SK-N-SH treated with all-trans-retinoic acid at 6 μM for 48 hours (cell line): ENCODE measurements at regions not wholly inside any gene's neighbourhood (a gene's known extent, or its start where the extent isn't known, plus 50 kb on each side); places are given as distances from the start of the nearest gene placed in this dataset.

Source experiments
- ATAC-seq: fragments of 200-7000 bp; cut with Tn5 transposase; 3 replicates; pipeline ENCODE4 v1.9.1; 2020; ENCODE audit warnings: mild to moderate bottlenecking, moderate library complexity
- ARNTL ChIP-seq: fragments of 450-650 bp; formaldehyde crosslinking; IDR thresholded peaks from 2 replicates; pipeline ENCODE4 v1.5.0; 2020; ENCODE audit warnings: low read depth, mild to moderate bottlenecking, moderate library complexity, borderline replicate concordance
- BACH2 ChIP-seq: fragments of 250-450 bp; sonication (Bioruptor Pico); IDR thresholded peaks from 2 replicates; pipeline ENCODE4 v1.9.0; 2021; ENCODE audit warnings: mild to moderate bottlenecking, borderline replicate concordance
- CSDC2 ChIP-seq: fragments of 250-450 bp; sonication (Bioruptor Pico); IDR thresholded peaks from 2 replicates; pipeline ENCODE4 v1.5.0; 2020; ENCODE audit warnings: mild to moderate bottlenecking, moderate library complexity
- ESRRG ChIP-seq: fragments of 250-450 bp; sonication (Bioruptor Pico); IDR thresholded peaks from 2 replicates; pipeline ENCODE4 v1.6.1; 2021; ENCODE audit warnings: mild to moderate bottlenecking
- GLIS3 ChIP-seq: fragments of 250-450 bp; sonication (Bioruptor Pico); IDR thresholded peaks from 2 replicates; pipeline ENCODE4 v1.5.0; 2020; ENCODE audit warnings: mild to moderate bottlenecking, moderate library complexity
- OSR1 ChIP-seq: fragments of 250-450 bp; sonication (Bioruptor Pico); IDR thresholded peaks from 2 replicates; pipeline ENCODE4 v1.8.0; 2022; ENCODE audit warnings: moderate library complexity, mild to moderate bottlenecking, inconsistent platforms
- RARB ChIP-seq: fragments of 250-450 bp; sonication (Bioruptor Pico); IDR thresholded peaks from 2 replicates; pipeline ENCODE4 v1.8.0; 2021; ENCODE audit warnings: mild to moderate bottlenecking, moderate library complexity
- SNAI2 ChIP-seq: fragments of 250-450 bp; sonication (Bioruptor Pico); IDR thresholded peaks from 2 replicates; pipeline ENCODE4 v1.5.0; 2020; ENCODE audit warnings: mild to moderate bottlenecking, moderate library complexity
- TCF4 ChIP-seq: fragments of 250-450 bp; sonication (Bioruptor Pico); IDR thresholded peaks from 2 replicates; pipeline ENCODE4 v1.8.0; 2021; ENCODE audit warnings: mild to moderate bottlenecking, moderate library complexity, borderline replicate concordance
- TOX ChIP-seq: fragments of 250-450 bp; sonication (Bioruptor Pico); IDR thresholded peaks from 2 replicates; pipeline ENCODE4 v1.8.0; 2021; ENCODE audit warnings: mild to moderate bottlenecking, moderate library complexity, borderline replicate concordance
- ZC3H10 ChIP-seq: fragments of 250-450 bp; sonication (Bioruptor Pico); IDR thresholded peaks from 2 replicates; pipeline ENCODE4 v1.5.1; 2021; ENCODE audit warnings: mild to moderate bottlenecking, moderate library complexity
- ZFP3 ChIP-seq: fragments of 250-450 bp; sonication (Bioruptor Pico); IDR thresholded peaks from 2 replicates; pipeline ENCODE4 v1.5.0; 2020; ENCODE audit warnings: mild to moderate bottlenecking, moderate library complexity
- ZFP30 ChIP-seq: fragments of 450-650 bp; formaldehyde crosslinking; IDR thresholded peaks from 2 replicates; pipeline ENCODE4 v1.5.0; 2022; ENCODE audit warnings: mild to moderate bottlenecking, moderate library complexity
- ZNF565 ChIP-seq: fragments of 450-650 bp; formaldehyde crosslinking; conservative IDR thresholded peaks from 2 replicates; pipeline ENCODE4 v1.5.0; 2020; ENCODE audit warnings: low read depth, mild to moderate bottlenecking, moderate library complexity
- ZNF70 ChIP-seq: fragments of 450-650 bp; formaldehyde crosslinking; IDR thresholded peaks from 2 replicates; pipeline ENCODE4 v1.5.0; 2020; ENCODE audit warnings: mild to moderate bottlenecking, moderate library complexity
- ZNF8 ChIP-seq: fragments of 450-650 bp; formaldehyde crosslinking; IDR thresholded peaks from 2 replicates; pipeline ENCODE4 v1.5.0; 2020; ENCODE audit warnings: mild to moderate bottlenecking, moderate library complexity
- TF ChIP-seq, protein P1 (sequence below): fragments of 250-450 bp; sonication (Bioruptor Pico); IDR thresholded peaks from 2 replicates; pipeline ENCODE4 v1.8.0; 2021; ENCODE audit warnings: low read depth, mild to moderate bottlenecking, moderate library complexity, borderline replicate concordance
- TF ChIP-seq, protein P2 (sequence below): fragments of 250-450 bp; sonication (Bioruptor Pico); IDR thresholded peaks from 2 replicates; pipeline ENCODE4 v1.5.1; 2020; ENCODE audit warnings: low read depth, mild to moderate bottlenecking, moderate library complexity
- TF ChIP-seq, protein P3 (sequence below): fragments of 250-450 bp; sonication (Bioruptor Pico); IDR thresholded peaks from 2 replicates; pipeline ENCODE4 v1.5.0; 2020; ENCODE audit warnings: mild to moderate bottlenecking, moderate library complexity
- TF ChIP-seq, protein P4 (sequence below): fragments of 250-450 bp; sonication (Bioruptor Pico); IDR thresholded peaks from 2 replicates; pipeline ENCODE4 v1.5.1; 2021; ENCODE audit warnings: mild to moderate bottlenecking, moderate library complexity
- TF ChIP-seq, protein P5 (sequence below): fragments of 250-450 bp; sonication (Bioruptor Pico); IDR thresholded peaks from 2 replicates; pipeline ENCODE4 v1.8.0; 2020; ENCODE audit warnings: mild to moderate bottlenecking, moderate library complexity, borderline replicate concordance

DNA sequence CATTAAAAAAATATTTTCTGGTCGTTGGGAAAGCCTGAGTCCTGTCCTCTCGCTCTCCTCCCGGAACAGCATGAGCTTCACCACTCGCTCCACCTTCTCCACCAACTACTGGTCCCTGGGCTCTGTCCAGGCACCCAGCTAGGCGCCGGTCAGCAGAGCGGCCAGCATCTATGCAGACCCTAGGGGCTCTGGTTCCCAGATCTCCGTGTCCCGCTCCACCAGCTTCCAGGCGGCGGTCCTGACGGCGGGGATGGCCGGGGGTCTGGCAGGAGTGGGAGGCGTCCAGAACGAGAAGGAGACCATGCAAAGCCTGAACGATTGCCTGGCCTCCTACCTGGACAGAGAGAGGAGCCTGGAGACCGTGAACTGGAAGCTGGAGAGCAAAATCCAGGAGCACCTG lies 807.2 kb upstream of the NDST4 start:
- no peak for ATAC-seq
- TF ChIP-seq ZFP3: no peak
- TF ChIP-seq ZNF70 (CRISPR knock-in tag): no peak
- TF ChIP-seq, protein P1, sequence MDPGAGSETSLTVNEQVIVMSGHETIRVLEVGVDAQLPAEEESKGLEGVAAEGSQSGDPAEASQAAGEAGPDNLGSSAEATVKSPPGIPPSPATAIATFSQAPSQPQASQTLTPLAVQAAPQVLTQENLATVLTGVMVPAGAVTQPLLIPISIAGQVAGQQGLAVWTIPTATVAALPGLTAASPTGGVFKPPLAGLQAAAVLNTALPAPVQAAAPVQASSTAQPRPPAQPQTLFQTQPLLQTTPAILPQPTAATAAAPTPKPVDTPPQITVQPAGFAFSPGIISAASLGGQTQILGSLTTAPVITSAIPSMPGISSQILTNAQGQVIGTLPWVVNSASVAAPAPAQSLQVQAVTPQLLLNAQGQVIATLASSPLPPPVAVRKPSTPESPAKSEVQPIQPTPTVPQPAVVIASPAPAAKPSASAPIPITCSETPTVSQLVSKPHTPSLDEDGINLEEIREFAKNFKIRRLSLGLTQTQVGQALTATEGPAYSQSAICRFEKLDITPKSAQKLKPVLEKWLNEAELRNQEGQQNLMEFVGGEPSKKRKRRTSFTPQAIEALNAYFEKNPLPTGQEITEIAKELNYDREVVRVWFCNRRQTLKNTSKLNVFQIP (CRISPR knock-in tag): no peak
- TF ChIP-seq BACH2 (CRISPR knock-in tag): no peak
- TF ChIP-seq RARB: no peak
- TF ChIP-seq, protein P2, sequence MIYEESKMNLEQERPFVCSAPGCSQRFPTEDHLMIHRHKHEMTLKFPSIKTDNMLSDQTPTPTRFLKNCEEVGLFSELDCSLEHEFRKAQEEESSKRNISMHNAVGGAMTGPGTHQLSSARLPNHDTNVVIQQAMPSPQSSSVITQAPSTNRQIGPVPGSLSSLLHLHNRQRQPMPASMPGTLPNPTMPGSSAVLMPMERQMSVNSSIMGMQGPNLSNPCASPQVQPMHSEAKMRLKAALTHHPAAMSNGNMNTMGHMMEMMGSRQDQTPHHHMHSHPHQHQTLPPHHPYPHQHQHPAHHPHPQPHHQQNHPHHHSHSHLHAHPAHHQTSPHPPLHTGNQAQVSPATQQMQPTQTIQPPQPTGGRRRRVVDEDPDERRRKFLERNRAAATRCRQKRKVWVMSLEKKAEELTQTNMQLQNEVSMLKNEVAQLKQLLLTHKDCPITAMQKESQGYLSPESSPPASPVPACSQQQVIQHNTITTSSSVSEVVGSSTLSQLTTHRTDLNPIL (CRISPR knock-in tag): no peak
- TF ChIP-seq ZFP30 (CRISPR knock-in tag): no peak
- TF ChIP-seq ESRRG (CRISPR knock-in tag): no peak
- TF ChIP-seq SNAI2 (CRISPR knock-in tag): no peak
- no peak for TF ChIP-seq ZNF8 (CRISPR knock-in tag)
- TF ChIP-seq TOX (CRISPR knock-in tag): no peak
- no peak for TF ChIP-seq OSR1
- TF ChIP-seq, protein P3, sequence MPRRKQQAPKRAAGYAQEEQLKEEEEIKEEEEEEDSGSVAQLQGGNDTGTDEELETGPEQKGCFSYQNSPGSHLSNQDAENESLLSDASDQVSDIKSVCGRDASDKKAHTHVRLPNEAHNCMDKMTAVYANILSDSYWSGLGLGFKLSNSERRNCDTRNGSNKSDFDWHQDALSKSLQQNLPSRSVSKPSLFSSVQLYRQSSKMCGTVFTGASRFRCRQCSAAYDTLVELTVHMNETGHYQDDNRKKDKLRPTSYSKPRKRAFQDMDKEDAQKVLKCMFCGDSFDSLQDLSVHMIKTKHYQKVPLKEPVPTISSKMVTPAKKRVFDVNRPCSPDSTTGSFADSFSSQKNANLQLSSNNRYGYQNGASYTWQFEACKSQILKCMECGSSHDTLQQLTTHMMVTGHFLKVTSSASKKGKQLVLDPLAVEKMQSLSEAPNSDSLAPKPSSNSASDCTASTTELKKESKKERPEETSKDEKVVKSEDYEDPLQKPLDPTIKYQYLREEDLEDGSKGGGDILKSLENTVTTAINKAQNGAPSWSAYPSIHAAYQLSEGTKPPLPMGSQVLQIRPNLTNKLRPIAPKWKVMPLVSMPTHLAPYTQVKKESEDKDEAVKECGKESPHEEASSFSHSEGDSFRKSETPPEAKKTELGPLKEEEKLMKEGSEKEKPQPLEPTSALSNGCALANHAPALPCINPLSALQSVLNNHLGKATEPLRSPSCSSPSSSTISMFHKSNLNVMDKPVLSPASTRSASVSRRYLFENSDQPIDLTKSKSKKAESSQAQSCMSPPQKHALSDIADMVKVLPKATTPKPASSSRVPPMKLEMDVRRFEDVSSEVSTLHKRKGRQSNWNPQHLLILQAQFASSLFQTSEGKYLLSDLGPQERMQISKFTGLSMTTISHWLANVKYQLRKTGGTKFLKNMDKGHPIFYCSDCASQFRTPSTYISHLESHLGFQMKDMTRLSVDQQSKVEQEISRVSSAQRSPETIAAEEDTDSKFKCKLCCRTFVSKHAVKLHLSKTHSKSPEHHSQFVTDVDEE (CRISPR knock-in tag): no peak
- TF ChIP-seq, protein P4, sequence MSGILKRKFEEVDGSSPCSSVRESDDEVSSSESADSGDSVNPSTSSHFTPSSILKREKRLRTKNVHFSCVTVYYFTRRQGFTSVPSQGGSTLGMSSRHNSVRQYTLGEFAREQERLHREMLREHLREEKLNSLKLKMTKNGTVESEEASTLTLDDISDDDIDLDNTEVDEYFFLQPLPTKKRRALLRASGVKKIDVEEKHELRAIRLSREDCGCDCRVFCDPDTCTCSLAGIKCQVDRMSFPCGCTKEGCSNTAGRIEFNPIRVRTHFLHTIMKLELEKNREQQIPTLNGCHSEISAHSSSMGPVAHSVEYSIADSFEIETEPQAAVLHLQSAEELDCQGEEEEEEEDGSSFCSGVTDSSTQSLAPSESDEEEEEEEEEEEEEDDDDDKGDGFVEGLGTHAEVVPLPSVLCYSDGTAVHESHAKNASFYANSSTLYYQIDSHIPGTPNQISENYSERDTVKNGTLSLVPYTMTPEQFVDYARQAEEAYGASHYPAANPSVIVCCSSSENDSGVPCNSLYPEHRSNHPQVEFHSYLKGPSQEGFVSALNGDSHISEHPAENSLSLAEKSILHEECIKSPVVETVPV (CRISPR knock-in tag): no peak
- TF ChIP-seq ARNTL (CRISPR knock-in tag): no peak
- no peak for TF ChIP-seq TCF4 (CRISPR knock-in tag)
- TF ChIP-seq, all 23 proteins: peak for 0

DNA sequence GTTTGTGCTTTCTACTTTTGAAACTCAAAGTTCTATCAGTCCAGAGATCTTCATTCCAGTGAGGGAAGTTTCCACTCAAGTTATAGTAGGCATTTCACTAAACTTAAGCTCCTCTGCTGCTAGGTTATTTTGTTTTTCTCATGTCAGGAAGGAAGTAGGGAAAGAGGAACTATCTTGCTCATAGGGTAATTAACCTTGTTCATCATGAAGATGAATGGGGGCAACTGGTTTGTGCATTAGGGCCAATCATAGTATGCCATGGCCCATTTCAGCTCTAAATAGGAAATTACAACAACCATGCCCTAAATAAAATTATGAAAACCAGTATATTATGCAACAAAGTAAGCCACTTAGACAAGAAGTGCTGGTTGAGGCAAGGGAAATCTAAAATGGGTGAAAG lies 804.7 kb upstream of the NDST4 start:
- ATAC-seq: no peak
- no peak for TF ChIP-seq ZFP3
- no peak for TF ChIP-seq ZC3H10 (CRISPR knock-in tag)
- TF ChIP-seq ZNF8 (CRISPR knock-in tag): no peak
- TF ChIP-seq CSDC2 (CRISPR knock-in tag): no peak
- TF ChIP-seq GLIS3 (CRISPR knock-in tag): no peak
- no peak for TF ChIP-seq BACH2 (CRISPR knock-in tag)
- TF ChIP-seq SNAI2 (CRISPR knock-in tag): no peak

DNA sequence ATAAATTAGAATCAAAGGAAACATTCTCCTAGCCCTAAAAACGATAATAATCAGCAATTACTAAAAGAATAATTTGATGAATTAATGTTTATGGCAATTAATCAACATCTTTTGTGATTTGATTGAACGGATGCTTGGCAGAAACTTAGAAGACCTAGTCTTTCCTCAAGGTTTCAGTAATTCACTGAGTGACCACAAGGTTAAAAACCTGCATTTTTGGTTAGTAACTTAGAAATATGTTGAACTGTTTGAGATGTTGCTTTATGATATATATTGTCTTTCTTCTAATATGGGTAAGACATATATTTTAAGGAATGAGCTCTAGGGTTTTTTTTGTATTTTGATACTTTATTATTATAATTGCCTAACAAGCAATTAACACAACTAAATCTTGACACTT lies 793.0 kb upstream of the NDST4 start:
- TF ChIP-seq ZNF565 (CRISPR knock-in tag) (no peak), ESRRG (CRISPR knock-in tag) (no peak), ZNF8 (CRISPR knock-in tag) (no peak), ZNF70 (CRISPR knock-in tag) (no peak)
- no peak for ATAC-seq

DNA sequence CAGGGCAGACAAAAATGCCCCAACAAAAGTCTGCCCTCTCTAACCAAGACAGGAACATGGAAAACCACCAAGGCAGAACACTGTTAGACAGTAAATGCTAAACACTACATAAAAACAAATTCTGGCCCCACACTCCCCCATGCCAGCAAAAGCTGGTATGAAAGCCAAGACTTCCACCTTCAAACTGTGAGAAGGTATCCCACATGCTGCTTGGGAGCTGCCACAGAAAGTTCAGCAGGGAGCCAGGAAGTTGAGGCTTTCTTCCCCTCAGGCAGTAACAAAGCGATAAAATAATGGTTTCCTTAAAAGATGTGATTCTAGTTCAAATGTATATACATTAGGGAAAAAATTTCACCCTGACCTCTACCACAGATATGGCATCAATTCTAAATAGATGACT lies 770.4 kb upstream of the NDST4 start:
- ATAC-seq: no peak
- TF ChIP-seq CSDC2 (CRISPR knock-in tag) (no peak), ARNTL (CRISPR knock-in tag) (no peak), TCF4 (CRISPR knock-in tag) (no peak), ZNF70 (CRISPR knock-in tag) (no peak), RARB (no peak), ZFP30 (CRISPR knock-in tag) (no peak), GLIS3 (CRISPR knock-in tag) (no peak), ZFP3 (no peak), TOX (CRISPR knock-in tag) (no peak), ZC3H10 (CRISPR knock-in tag) (no peak), SNAI2 (CRISPR knock-in tag) (no peak), ZNF8 (CRISPR knock-in tag) (no peak), ESRRG (CRISPR knock-in tag) (no peak)
- TF ChIP-seq, protein P5, sequence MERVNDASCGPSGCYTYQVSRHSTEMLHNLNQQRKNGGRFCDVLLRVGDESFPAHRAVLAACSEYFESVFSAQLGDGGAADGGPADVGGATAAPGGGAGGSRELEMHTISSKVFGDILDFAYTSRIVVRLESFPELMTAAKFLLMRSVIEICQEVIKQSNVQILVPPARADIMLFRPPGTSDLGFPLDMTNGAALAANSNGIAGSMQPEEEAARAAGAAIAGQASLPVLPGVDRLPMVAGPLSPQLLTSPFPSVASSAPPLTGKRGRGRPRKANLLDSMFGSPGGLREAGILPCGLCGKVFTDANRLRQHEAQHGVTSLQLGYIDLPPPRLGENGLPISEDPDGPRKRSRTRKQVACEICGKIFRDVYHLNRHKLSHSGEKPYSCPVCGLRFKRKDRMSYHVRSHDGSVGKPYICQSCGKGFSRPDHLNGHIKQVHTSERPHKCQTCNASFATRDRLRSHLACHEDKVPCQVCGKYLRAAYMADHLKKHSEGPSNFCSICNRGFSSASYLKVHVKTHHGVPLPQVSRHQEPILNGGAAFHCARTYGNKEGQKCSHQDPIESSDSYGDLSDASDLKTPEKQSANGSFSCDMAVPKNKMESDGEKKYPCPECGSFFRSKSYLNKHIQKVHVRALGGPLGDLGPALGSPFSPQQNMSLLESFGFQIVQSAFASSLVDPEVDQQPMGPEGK (CRISPR knock-in tag): no peak
- TF ChIP-seq, protein P1 (CRISPR knock-in tag): no peak
- TF ChIP-seq, protein P3 (CRISPR knock-in tag): no peak
